ENCODE measurements at regions not wholly inside any gene's neighbourhood (a gene's known extent, or its start where the extent isn't known, plus 50 kb on each side); places are given as distances from the start of the nearest gene placed in this dataset.

DNA sequence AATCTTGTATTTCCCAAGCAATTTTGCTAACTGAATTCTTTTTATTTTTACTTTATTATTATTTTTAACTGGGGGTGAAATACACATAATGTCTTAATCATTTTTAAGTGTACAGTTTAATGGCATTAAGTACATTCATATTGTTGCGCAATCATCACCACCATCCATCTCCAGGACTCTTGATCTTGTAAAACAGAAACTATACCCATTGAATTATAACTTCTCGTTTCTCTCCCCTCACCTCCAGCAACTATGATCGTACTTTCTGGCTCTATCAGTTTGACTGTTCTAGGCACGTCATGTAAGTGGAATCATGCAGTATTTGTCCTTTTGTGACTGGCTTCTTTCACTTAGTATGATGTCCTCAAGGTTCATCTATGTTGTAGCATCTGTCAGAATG lies 108.8 kb downstream of the ARL5B start:
- Mint-ChIP-seq H3K4me1 (no peaks in the 10 kb centered on the region), H3K36me3 (no peaks in the 10 kb centered on the region), H3K9me3 (peaks cover 0 to 4% (median 0%) of the 10 kb centered on the region in 8 donors), H3K27ac (no peak overlapping the region), H3K4me3 (no peak overlapping the region), H3K27me3 (peaks cover 5% of the 10 kb centered on the region in 2 donors)
- ChIA-PET CTCF (ENCODE audit: partially characterized antibody) (no interaction called here), POLR2A (ENCODE audit: partially characterized antibody) (no interaction called here)
- no peak overlapping the region for H3K4me3 ChIP-seq (ENCODE audit: low read length in 2 of 2)
- no peak for DNase-seq
- no peaks in the 10 kb centered on the region for H3K36me3 ChIP-seq (ENCODE audit: insufficient read depth, low read length)
- H3K27me3 ChIP-seq (ENCODE audit: insufficient read depth, low read length), result no peaks in the 10 kb centered on the region
- no peaks in the 10 kb centered on the region for H3K4me1 ChIP-seq (ENCODE audit: insufficient read depth, low read length)
- no peaks in the 10 kb centered on the region for H3K9me3 ChIP-seq (ENCODE audit: control insufficient read depth in 1 of 2, low read length in 2 of 2)
- H3K27ac ChIP-seq (ENCODE audit: low read depth, low read length), result no peak overlapping the region
- intact Hi-C loops (cut with micrococcal nuclease), result no loop called here

- no peaks in the 10 kb centered on the region for H3K27me3 ChIP-seq (ENCODE audit: insufficient read depth, low read length)
- no peaks in the 10 kb centered on the region for H3K36me3 Mint-ChIP-seq
- intact Hi-C loops (cut with micrococcal nuclease), result no loop called here
- H3K36me3 ChIP-seq (ENCODE audit: insufficient read depth, low read length), result no peaks in the 10 kb centered on the region
- H3K27me3 Mint-ChIP-seq, result peaks cover 6 to 8% of the 10 kb centered on the region in 2 donors
- no peaks in the 10 kb centered on the region for H3K9me3 ChIP-seq (ENCODE audit: control insufficient read depth in 1 of 2, low read length in 2 of 2)
- POLR2A ChIA-PET (ENCODE audit: partially characterized antibody), result no interaction called here
- peaks cover 0 to 4% (median 0%) of the 10 kb centered on the region in 8 donors for H3K9me3 Mint-ChIP-seq
- peaks cover 0 to 2% (median 0%) of the 10 kb centered on the region in 4 donors for H3K4me1 Mint-ChIP-seq
- no peak overlapping the region for H3K27ac ChIP-seq (ENCODE audit: low read depth, low read length)
- no peak overlapping the region for H3K4me3 ChIP-seq (ENCODE audit: low read length in 2 of 2)
- H3K27ac Mint-ChIP-seq, result no peak overlapping the region
- CTCF ChIA-PET (ENCODE audit: partially characterized antibody), result no interaction called here
- H3K4me3 Mint-ChIP-seq, result no peak overlapping the region
- no peak for DNase-seq
- no peaks in the 10 kb centered on the region for H3K4me1 ChIP-seq (ENCODE audit: insufficient read depth, low read length)
Measured at GRCh38 chr10:18773180-18773579, 113.9 kb downstream of the ARL5B start.

DNA sequence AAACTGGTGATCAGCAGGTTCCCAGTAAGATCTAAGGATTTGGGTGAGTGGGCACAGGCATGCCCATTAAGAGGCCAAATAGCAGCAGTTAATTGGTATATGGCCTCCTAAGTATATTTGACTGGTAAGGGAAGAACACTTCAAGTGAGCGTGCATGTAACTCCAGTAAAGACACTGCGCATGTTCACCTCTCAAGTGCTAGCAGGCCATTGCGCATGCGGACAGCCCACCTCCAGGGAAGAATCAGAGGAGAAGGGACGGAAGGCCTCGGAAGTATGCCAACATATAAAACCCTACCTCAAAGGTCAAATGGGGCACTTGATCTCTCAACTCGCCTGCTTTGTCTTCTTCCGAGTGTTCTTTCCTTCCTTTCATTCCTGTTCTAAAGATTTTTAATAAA lies 118.0 kb downstream of the ARL5B start:
- intact Hi-C loops (cut with micrococcal nuclease), result no loop called here
- Mint-ChIP-seq H3K36me3 (no peaks in the 10 kb centered on the region), H3K4me3 (no peak overlapping the region), H3K9me3 (peaks cover 0 to 4% (median 0%) of the 10 kb centered on the region in 8 donors), H3K27me3 (peaks cover 4 to 5% of the 10 kb centered on the region in 2 donors), H3K27ac (no peak overlapping the region), H3K4me1 (peaks cover 0 to 2% (median 0%) of the 10 kb centered on the region in 4 donors)
- CTCF ChIA-PET (ENCODE audit: partially characterized antibody), result no interaction called here
- DNase-seq, result no peak
- H3K36me3 ChIP-seq (ENCODE audit: insufficient read depth, low read length), result no peaks in the 10 kb centered on the region
- no peaks in the 10 kb centered on the region for H3K9me3 ChIP-seq (ENCODE audit: control insufficient read depth in 1 of 2, low read length in 2 of 2)
- no peak overlapping the region for H3K27ac ChIP-seq (ENCODE audit: low read depth, low read length)
- no peak overlapping the region for H3K4me3 ChIP-seq (ENCODE audit: low read length in 2 of 2)
- POLR2A ChIA-PET (ENCODE audit: partially characterized antibody), result no interaction called here
- H3K4me1 ChIP-seq (ENCODE audit: insufficient read depth, low read length), result no peaks in the 10 kb centered on the region
- H3K27me3 ChIP-seq (ENCODE audit: insufficient read depth, low read length), result no peaks in the 10 kb centered on the region

- Mint-ChIP-seq H3K27me3 (no peaks in the 10 kb centered on the region), H3K27ac (no peak overlapping the region)
Measured at GRCh38 chr10:18786478-18786877, 127.2 kb downstream of the ARL5B start.

GRCh38 chr10:18793951-18794350 lies 134.7 kb downstream of the ARL5B start:
- no peaks in the 10 kb centered on the region for H3K9me3 ChIP-seq (ENCODE audit: control insufficient read depth in 1 of 2, low read length in 2 of 2)
- H3K27ac ChIP-seq (ENCODE audit: low read depth, low read length), result no peak overlapping the region
- no peak overlapping the region for H3K4me3 ChIP-seq (ENCODE audit: low read length in 2 of 2)
- ChIA-PET POLR2A (ENCODE audit: partially characterized antibody) (no interaction called here), CTCF (ENCODE audit: partially characterized antibody) (no interaction called here)
- intact Hi-C loops (cut with micrococcal nuclease), result no loop called here
- no peaks in the 10 kb centered on the region for H3K27me3 ChIP-seq (ENCODE audit: insufficient read depth, low read length)
- no peaks in the 10 kb centered on the region for H3K36me3 ChIP-seq (ENCODE audit: insufficient read depth, low read length)
- Mint-ChIP-seq H3K27ac (no peak overlapping the region), H3K27me3 (peaks cover 0 to 4% of the 10 kb centered on the region in 2 donors), H3K36me3 (no peaks in the 10 kb centered on the region), H3K4me1 (no peaks in the 10 kb centered on the region), H3K9me3 (peaks cover 3 to 17% (median 5%) of the 10 kb centered on the region in 8 donors), H3K4me3 (no peak overlapping the region)
- DNase-seq, result no peak
- no peaks in the 10 kb centered on the region for H3K4me1 ChIP-seq (ENCODE audit: insufficient read depth, low read length)

More at GRCh38 chr10:18786478-18786877, 127.2 kb downstream of the ARL5B start:
- Histone ChIP-seq H3K27me3 (ENCODE audit: insufficient read depth, low read length) (no peaks in the 10 kb centered on the region), H3K4me1 (ENCODE audit: insufficient read depth, low read length) (no peaks in the 10 kb centered on the region), H3K36me3 (ENCODE audit: insufficient read depth, low read length) (no peaks in the 10 kb centered on the region), H3K4me3 (ENCODE audit: low read length in 2 of 2) (no peak overlapping the region), H3K9me3 (ENCODE audit: control insufficient read depth in 1 of 2, low read length in 2 of 2) (no peaks in the 10 kb centered on the region), H3K27ac (ENCODE audit: low read depth, low read length) (no peak overlapping the region)
- peaks cover 0 to 12% (median 2%) of the 10 kb centered on the region in 8 donors for H3K9me3 Mint-ChIP-seq
- H3K4me1 Mint-ChIP-seq, result no peaks in the 10 kb centered on the region
- POLR2A ChIA-PET (ENCODE audit: partially characterized antibody), result no interaction called here
- no peak overlapping the region for H3K4me3 Mint-ChIP-seq
- H3K36me3 Mint-ChIP-seq, result no peaks in the 10 kb centered on the region
- intact Hi-C loops (cut with micrococcal nuclease), result no loop called here
- no peak for DNase-seq
- CTCF ChIA-PET (ENCODE audit: partially characterized antibody), result no interaction called here

- Mint-ChIP-seq H3K4me3 (no peak overlapping the region), H3K27ac (no peak overlapping the region), H3K27me3 (peaks cover 0 to 4% of the 10 kb centered on the region in 2 donors), H3K9me3 (peaks cover 0 to 10% (median 4%) of the 10 kb centered on the region in 8 donors), H3K4me1 (no peaks in the 10 kb centered on the region), H3K36me3 (no peaks in the 10 kb centered on the region)
- no peaks in the 10 kb centered on the region for H3K27me3 ChIP-seq (ENCODE audit: insufficient read depth, low read length)
- intact Hi-C loops (cut with micrococcal nuclease), result no loop called here
- POLR2A ChIA-PET (ENCODE audit: partially characterized antibody), result no interaction called here
- no peaks in the 10 kb centered on the region for H3K36me3 ChIP-seq (ENCODE audit: insufficient read depth, low read length)
- H3K27ac ChIP-seq (ENCODE audit: low read depth, low read length), result no peak overlapping the region
- H3K4me3 ChIP-seq (ENCODE audit: low read length in 2 of 2), result no peak overlapping the region
- DNase-seq, result no peak
- no peaks in the 10 kb centered on the region for H3K9me3 ChIP-seq (ENCODE audit: control insufficient read depth in 1 of 2, low read length in 2 of 2)
- CTCF ChIA-PET (ENCODE audit: partially characterized antibody), result no interaction called here
- no peaks in the 10 kb centered on the region for H3K4me1 ChIP-seq (ENCODE audit: insufficient read depth, low read length)
Measured at GRCh38 chr10:18795549-18795948, 136.3 kb downstream of the ARL5B start.

GRCh38 chr10:18797286-18797685 lies 138.1 kb downstream of the ARL5B start:
- H3K9me3 ChIP-seq (ENCODE audit: control insufficient read depth in 1 of 2, low read length in 2 of 2), result no peaks in the 10 kb centered on the region
- no peaks in the 10 kb centered on the region for H3K27me3 ChIP-seq (ENCODE audit: insufficient read depth, low read length)
- POLR2A ChIA-PET (ENCODE audit: partially characterized antibody), result no interaction called here
- DNase-seq, result no peak
- Mint-ChIP-seq H3K27me3 (peaks cover 0 to 4% of the 10 kb centered on the region in 2 donors), H3K27ac (no peak overlapping the region), H3K4me1 (no peaks in the 10 kb centered on the region), H3K9me3 (peaks cover 0 to 5% (median 3%) of the 10 kb centered on the region in 8 donors), H3K36me3 (no peaks in the 10 kb centered on the region), H3K4me3 (no peak overlapping the region)
- no peaks in the 10 kb centered on the region for H3K36me3 ChIP-seq (ENCODE audit: insufficient read depth, low read length)
- H3K27ac ChIP-seq (ENCODE audit: low read depth, low read length), result no peak overlapping the region
- H3K4me3 ChIP-seq (ENCODE audit: low read length in 2 of 2), result no peak overlapping the region
- intact Hi-C loops (cut with micrococcal nuclease), result no loop called here
- CTCF ChIA-PET (ENCODE audit: partially characterized antibody), result no interaction called here
- no peaks in the 10 kb centered on the region for H3K4me1 ChIP-seq (ENCODE audit: insufficient read depth, low read length)

- no peaks in the 10 kb centered on the region for H3K27me3 ChIP-seq (ENCODE audit: insufficient read depth, low read length)
- CTCF ChIA-PET (ENCODE audit: partially characterized antibody), result no interaction called here
Measured at GRCh38 chr10:18822156-18822555, 162.9 kb downstream of the ARL5B start.

More at GRCh38 chr10:18822156-18822555, 162.9 kb downstream of the ARL5B start:
- peaks cover 0 to 28% (median 8%) of the 10 kb centered on the region in 8 donors for H3K9me3 Mint-ChIP-seq
- H3K27ac Mint-ChIP-seq, result no peak overlapping the region
- no peaks in the 10 kb centered on the region for H3K9me3 ChIP-seq (ENCODE audit: control insufficient read depth in 1 of 2, low read length in 2 of 2)
- no peak for DNase-seq
- no peaks in the 10 kb centered on the region for H3K36me3 Mint-ChIP-seq
- H3K4me3 ChIP-seq (ENCODE audit: low read length in 2 of 2), result no peak overlapping the region
- POLR2A ChIA-PET (ENCODE audit: partially characterized antibody), result no interaction called here
- no peaks in the 10 kb centered on the region for H3K27me3 Mint-ChIP-seq
- H3K27ac ChIP-seq (ENCODE audit: low read depth, low read length), result no peak overlapping the region
- H3K4me3 Mint-ChIP-seq, result no peak overlapping the region
- H3K4me1 ChIP-seq (ENCODE audit: insufficient read depth, low read length), result no peaks in the 10 kb centered on the region
- no peaks in the 10 kb centered on the region for H3K36me3 ChIP-seq (ENCODE audit: insufficient read depth, low read length)
- H3K4me1 Mint-ChIP-seq, result no peaks in the 10 kb centered on the region
- intact Hi-C loops (cut with micrococcal nuclease), result no loop called here
